ENCODE measurements at regions not wholly inside any gene's neighbourhood (a gene's known extent, or its start where the extent isn't known, plus 50 kb on each side); places are given as distances from the start of the nearest gene placed in this dataset.
"Not testable (repeated sequence)": the region's sequence is repeated elsewhere in the genome, so short reads cannot be mapped to it uniquely, and the experiment has no call there.

GRCh38 chr9:124084087-124084486, 72.5 kb downstream of the LHX2 start:
- Mint-ChIP-seq H3K27me3 (ENCODE audit: low read depth) (peaks cover 15% of the 10 kb centered on the region), H3K4me1 (ENCODE audit: low read depth) (no peaks in the 10 kb centered on the region)
- ATAC-seq, result no peak

GRCh38 chr9:124087226-124087625, 75.7 kb downstream of the LHX2 start:
- H3K9me3 Mint-ChIP-seq (ENCODE audit: insufficient read depth), result no peaks in the 10 kb centered on the region
- no peaks in the 10 kb centered on the region for H3K36me3 Mint-ChIP-seq (ENCODE audit: low read depth)
- H3K27me3 Mint-ChIP-seq (ENCODE audit: low read depth), result peaks cover 15% of the 10 kb centered on the region
- ATAC-seq, result no peak
- ChIA-PET POLR2A (no interaction called here), CTCF (no interaction called here)
- no peaks in the 10 kb centered on the region for H3K4me1 Mint-ChIP-seq (ENCODE audit: low read depth)
- DNase-seq, result no peak
- no peak overlapping the region for H3K27ac Mint-ChIP-seq
- no peak overlapping the region for H3K4me3 Mint-ChIP-seq

More at GRCh38 chr9:124084087-124084486, 72.5 kb downstream of the LHX2 start:
- CTCF ChIA-PET, result no interaction called here
- Mint-ChIP-seq H3K36me3 (ENCODE audit: low read depth) (no peaks in the 10 kb centered on the region), H3K27ac (no peak overlapping the region), H3K9me3 (ENCODE audit: insufficient read depth) (no peaks in the 10 kb centered on the region), H3K4me3 (no peak overlapping the region)
- DNase-seq, result no peak
- POLR2A ChIA-PET, result no interaction called here

- ChIA-PET POLR2A (no interaction called here), CTCF (no interaction called here)
- no peak for ATAC-seq
- Mint-ChIP-seq H3K4me1 (ENCODE audit: low read depth) (no peaks in the 10 kb centered on the region), H3K36me3 (ENCODE audit: low read depth) (no peaks in the 10 kb centered on the region), H3K4me3 (no peak overlapping the region), H3K9me3 (ENCODE audit: insufficient read depth) (no peaks in the 10 kb centered on the region), H3K27ac (no peak overlapping the region), H3K27me3 (ENCODE audit: low read depth) (peaks cover 13% of the 10 kb centered on the region)
- DNase-seq, result no peak
Observed at GRCh38 chr9:124088476-124088837, 76.9 kb downstream of the LHX2 start.

GRCh38 chr9:124089631-124090488, 78.3 kb downstream of the LHX2 start:
- peaks cover 10% of the 10 kb centered on the region for H3K27me3 Mint-ChIP-seq (ENCODE audit: low read depth)
- H3K27ac Mint-ChIP-seq; H3K36me3 Mint-ChIP-seq (ENCODE audit: low read depth); H3K9me3 Mint-ChIP-seq (ENCODE audit: insufficient read depth); ATAC-seq; CTCF ChIA-PET; DNase-seq; H3K4me3 Mint-ChIP-seq; POLR2A ChIA-PET; H3K4me1 Mint-ChIP-seq (ENCODE audit: low read depth): not testable (repeated sequence)

- DNase-seq (no peak), ATAC-seq (no peak)
- peaks cover 21% of the 10 kb centered on the region for H3K27me3 Mint-ChIP-seq (ENCODE audit: low read depth)
- no peak overlapping the region for H3K4me3 Mint-ChIP-seq
- POLR2A ChIA-PET, result no interaction called here
- H3K27ac Mint-ChIP-seq, result no peak overlapping the region
- no peaks in the 10 kb centered on the region for H3K36me3 Mint-ChIP-seq (ENCODE audit: low read depth)
- CTCF ChIA-PET, result no interaction called here
- peaks cover 10% of the 10 kb centered on the region for H3K4me1 Mint-ChIP-seq (ENCODE audit: low read depth)
- no peaks in the 10 kb centered on the region for H3K9me3 Mint-ChIP-seq (ENCODE audit: insufficient read depth)
Observed at GRCh38 chr9:124098141-124098905, 86.8 kb downstream of the LHX2 start.

GRCh38 chr9:124099860-124100259, 88.3 kb downstream of the LHX2 start:
- H3K36me3 Mint-ChIP-seq (ENCODE audit: low read depth), result no peaks in the 10 kb centered on the region
- no peak overlapping the region for H3K4me3 Mint-ChIP-seq
- ChIA-PET POLR2A (no interaction called here), CTCF (no interaction called here)
- peaks cover 21% of the 10 kb centered on the region for H3K27me3 Mint-ChIP-seq (ENCODE audit: low read depth)
- DNase-seq (no peak), ATAC-seq (no peak)
- H3K4me1 Mint-ChIP-seq (ENCODE audit: low read depth), result peaks cover 12% of the 10 kb centered on the region
- no peaks in the 10 kb centered on the region for H3K9me3 Mint-ChIP-seq (ENCODE audit: insufficient read depth)
- H3K27ac Mint-ChIP-seq, result no peak overlapping the region

- H3K4me1 Mint-ChIP-seq (ENCODE audit: low read depth), result peaks cover 12% of the 10 kb centered on the region
- no peaks in the 10 kb centered on the region for H3K36me3 Mint-ChIP-seq (ENCODE audit: low read depth)
- ChIA-PET POLR2A (no interaction called here), CTCF (no interaction called here)
- H3K9me3 Mint-ChIP-seq (ENCODE audit: insufficient read depth), result no peaks in the 10 kb centered on the region
- no peak overlapping the region for H3K27ac Mint-ChIP-seq
- ATAC-seq, result no peak
- H3K27me3 Mint-ChIP-seq (ENCODE audit: low read depth), result peaks cover 21% of the 10 kb centered on the region
- DNase-seq, result no peak
- H3K4me3 Mint-ChIP-seq, result no peak overlapping the region
Observed at GRCh38 chr9:124101215-124101968, 89.8 kb downstream of the LHX2 start.

GRCh38 chr9:124101969-124102345, 90.4 kb downstream of the LHX2 start:
- Mint-ChIP-seq H3K27me3 (ENCODE audit: low read depth) (peaks cover 21% of the 10 kb centered on the region), H3K4me3 (no peak overlapping the region), H3K4me1 (ENCODE audit: low read depth) (peaks cover 12% of the 10 kb centered on the region), H3K27ac (no peak overlapping the region), H3K9me3 (ENCODE audit: insufficient read depth) (no peaks in the 10 kb centered on the region), H3K36me3 (ENCODE audit: low read depth) (no peaks in the 10 kb centered on the region)
- ChIA-PET CTCF (no interaction called here), POLR2A (no interaction called here)
- no peak for ATAC-seq
- no peak for DNase-seq

GRCh38 chr9:124102363-124102762, 90.8 kb downstream of the LHX2 start:
- no peaks in the 10 kb centered on the region for H3K9me3 Mint-ChIP-seq (ENCODE audit: insufficient read depth)
- no peak overlapping the region for H3K4me3 Mint-ChIP-seq
- peaks cover 12% of the 10 kb centered on the region for H3K4me1 Mint-ChIP-seq (ENCODE audit: low read depth)
- peaks cover 17% of the 10 kb centered on the region for H3K27me3 Mint-ChIP-seq (ENCODE audit: low read depth)
- ChIA-PET POLR2A (no interaction called here), CTCF (no interaction called here)
- no peak overlapping the region for H3K27ac Mint-ChIP-seq
- ATAC-seq (no peak), DNase-seq (no peak)
- H3K36me3 Mint-ChIP-seq (ENCODE audit: low read depth), result no peaks in the 10 kb centered on the region

GRCh38 chr9:124105266-124105665, 93.7 kb downstream of the LHX2 start:
- ATAC-seq (no peak), DNase-seq (no peak)
- Mint-ChIP-seq H3K36me3 (ENCODE audit: low read depth) (no peaks in the 10 kb centered on the region), H3K27me3 (ENCODE audit: low read depth) (peaks cover 15% of the 10 kb centered on the region), H3K4me1 (ENCODE audit: low read depth) (peaks cover 12% of the 10 kb centered on the region), H3K27ac (no peak overlapping the region), H3K9me3 (ENCODE audit: insufficient read depth) (no peaks in the 10 kb centered on the region), H3K4me3 (no peak overlapping the region)
- ChIA-PET POLR2A (no interaction called here), CTCF (interaction anchor here (1.0 kb wide), 1 partner anchor 21 kb away, joined by 3 read pairs; no protein-coding TSS in a partner anchor)

GRCh38 chr9:124108216-124108615, 96.6 kb downstream of the LHX2 start:
- POLR2A ChIA-PET, result no interaction called here
- peaks cover 3% of the 10 kb centered on the region for H3K4me1 Mint-ChIP-seq (ENCODE audit: low read depth)
- H3K36me3 Mint-ChIP-seq (ENCODE audit: low read depth), result no peaks in the 10 kb centered on the region
- ATAC-seq (no peak), DNase-seq (no peak)
- no peaks in the 10 kb centered on the region for H3K9me3 Mint-ChIP-seq (ENCODE audit: insufficient read depth)
- H3K27ac Mint-ChIP-seq, result no peak overlapping the region
- H3K4me3 Mint-ChIP-seq, result no peak overlapping the region
- CTCF ChIA-PET, result interaction anchor here (2.6 kb wide), 1 partner anchor 19 kb away, joined by 10 read pairs; no protein-coding TSS in a partner anchor
- H3K27me3 Mint-ChIP-seq (ENCODE audit: low read depth), result peaks cover 2% of the 10 kb centered on the region

All from activated CD8-positive, alpha-beta T cell treated with anti-CD3 and anti-CD28 coated beads, Interleukin-2, amount 10 ng/mL, durations not matched to agents 7 days and 5 days (primary cell).